Activated CD4-positive, CD25-positive, alpha-beta regulatory T cell (primary cell): ENCODE measurements at regions not wholly inside any gene's neighbourhood (a gene's known extent, or its start where the extent isn't known, plus 50 kb on each side); places are given as distances from the start of the nearest gene placed in this dataset.
"Not testable (repeated sequence)": the region's sequence is repeated elsewhere in the genome, so short reads cannot be mapped to it uniquely, and the experiment has no call there.

Experiments
- DNase-seq, 4 experiments: peaks; one replicate each; lab custom pipeline; 2025; lab: John Stamatoyannopoulos, UW

GRCh38 chr2:216992056-216992675 lies 132.3 kb upstream of the TNP1 start:
- DNase-seq = no peak

- no peak for DNase-seq
Measured at GRCh38 chr2:216991563-216991962, 131.7 kb upstream of the TNP1 start.

- no peak for DNase-seq
Measured at GRCh38 chr2:216989340-216990129, 129.7 kb upstream of the TNP1 start.

- no peak for DNase-seq
Measured at GRCh38 chr2:216987252-216987821, 127.5 kb upstream of the TNP1 start.

GRCh38 chr2:216985658-216986141 lies 125.8 kb upstream of the TNP1 start:
- no peak for DNase-seq

GRCh38 chr2:216984937-216985336 lies 125.1 kb upstream of the TNP1 start:
- DNase-seq = no peak

- DNase-seq = not testable (repeated sequence)
Measured at GRCh38 chr2:216981951-216982350, 122.1 kb upstream of the TNP1 start.

GRCh38 chr2:216980510-216980909 lies 120.6 kb upstream of the TNP1 start:
- not testable (repeated sequence) for DNase-seq

- no peak for DNase-seq
Measured at GRCh38 chr2:216974321-216975302, 114.7 kb upstream of the TNP1 start.

- no peak for DNase-seq
Measured at GRCh38 chr2:216971593-216971992, 111.7 kb upstream of the TNP1 start.

GRCh38 chr2:216970359-216970915 lies 110.6 kb upstream of the TNP1 start:
- no peak for DNase-seq

GRCh38 chr2:216967889-216968288 lies 108.0 kb upstream of the TNP1 start:
- no peak for DNase-seq

GRCh38 chr2:216960671-216961268 lies 100.9 kb upstream of the TNP1 start:
- DNase-seq = no peak

GRCh38 chr2:216959433-216959832 lies 99.6 kb upstream of the TNP1 start:
- no peak for DNase-seq

- DNase-seq = no peak
Measured at GRCh38 chr2:216956820-216957493, 97.1 kb upstream of the TNP1 start.

- no peak for DNase-seq
Measured at GRCh38 chr2:216951171-216951570, 91.3 kb upstream of the TNP1 start.

- no peak for DNase-seq
Measured at GRCh38 chr2:216950547-216950946, 90.7 kb upstream of the TNP1 start.

- no peak for DNase-seq
Measured at GRCh38 chr2:216949700-216950413, 90.0 kb upstream of the TNP1 start.

GRCh38 chr2:216947055-216947454 lies 87.2 kb upstream of the TNP1 start:
- DNase-seq = no peak

GRCh38 chr2:216944733-216945132 lies 84.9 kb upstream of the TNP1 start:
- DNase-seq = no peak
